HG02571 (cell line): ENCODE measurements at regions not wholly inside any gene's neighbourhood (a gene's known extent, or its start where the extent isn't known, plus 50 kb on each side); places are given as distances from the start of the nearest gene placed in this dataset.
"Not testable (repeated sequence)": the region's sequence is repeated elsewhere in the genome, so short reads cannot be mapped to it uniquely, and the experiment has no call there.

Source experiments
- ATAC-seq: cut with Tn5 transposase; IDR thresholded peaks from one replicate; pipeline ENCODE4 v1.9.1; 2021; ENCODE audit warnings: mild to moderate bottlenecking, moderate library complexity; ENCODE audit not compliant: unreplicated experiment

- no peak for ATAC-seq
Observed at GRCh38 chr9:90458485-90458884, 184.1 kb downstream of the DIRAS2 start.

GRCh38 chr9:90459321-90459720 is 183.3 kb downstream of the DIRAS2 start:
- ATAC-seq: peak; percentile 93

GRCh38 chr9:90460220-90460619 is 182.4 kb downstream of the DIRAS2 start:
- no peak for ATAC-seq

GRCh38 chr9:90464978-90465377 is 177.6 kb downstream of the DIRAS2 start:
- ATAC-seq: no peak

GRCh38 chr9:90466441-90466840 is 176.2 kb downstream of the DIRAS2 start:
- ATAC-seq: no peak

GRCh38 chr9:90469435-90469834 is 173.2 kb downstream of the DIRAS2 start:
- no peak for ATAC-seq

GRCh38 chr9:90469865-90470387 is 172.7 kb downstream of the DIRAS2 start:
- no peak for ATAC-seq

GRCh38 chr9:90476058-90476457 is 166.6 kb downstream of the DIRAS2 start:
- ATAC-seq: no peak

GRCh38 chr9:90477535-90477934 is 165.1 kb downstream of the DIRAS2 start:
- ATAC-seq: no peak

- ATAC-seq: no peak
Observed at GRCh38 chr9:90478821-90479220, 163.8 kb downstream of the DIRAS2 start.

- no peak for ATAC-seq
Observed at GRCh38 chr9:90485028-90485427, 157.6 kb downstream of the DIRAS2 start.

- no peak for ATAC-seq
Observed at GRCh38 chr9:90489066-90489465, 153.6 kb downstream of the DIRAS2 start.

- ATAC-seq: no peak
Observed at GRCh38 chr9:90499761-90500160, 142.9 kb downstream of the DIRAS2 start.

- no peak for ATAC-seq
Observed at GRCh38 chr9:90502134-90502533, 140.5 kb downstream of the DIRAS2 start.

GRCh38 chr9:90504486-90504885 is 138.1 kb downstream of the DIRAS2 start:
- ATAC-seq: no peak

- no peak for ATAC-seq
Observed at GRCh38 chr9:90505695-90506094, 136.9 kb downstream of the DIRAS2 start.

GRCh38 chr9:90506402-90506801 is 136.2 kb downstream of the DIRAS2 start:
- ATAC-seq: not testable (repeated sequence)

GRCh38 chr9:90507621-90508020 is 135.0 kb downstream of the DIRAS2 start:
- ATAC-seq: no peak

- ATAC-seq: no peak
Observed at GRCh38 chr9:90508940-90509339, 133.7 kb downstream of the DIRAS2 start.

GRCh38 chr9:90511711-90512110 is 130.9 kb downstream of the DIRAS2 start:
- ATAC-seq: no peak

- no peak for ATAC-seq
Observed at GRCh38 chr9:90514877-90515276, 127.7 kb downstream of the DIRAS2 start.

GRCh38 chr9:90515510-90515909 is 127.1 kb downstream of the DIRAS2 start:
- no peak for ATAC-seq

GRCh38 chr9:90517103-90517502 is 125.5 kb downstream of the DIRAS2 start:
- ATAC-seq: no peak
